HG02938 (cell line): ENCODE measurements at regions not wholly inside any gene's neighbourhood (a gene's known extent, or its start where the extent isn't known, plus 50 kb on each side); places are given as distances from the start of the nearest gene placed in this dataset.
"Not testable (repeated sequence)": the region's sequence is repeated elsewhere in the genome, so short reads cannot be mapped to it uniquely, and the experiment has no call there.

Source experiments
- ATAC-seq: cut with Tn5 transposase; IDR thresholded peaks from one replicate; pipeline ENCODE4 v1.9.1; 2021; ENCODE audit warnings: mild to moderate bottlenecking, moderate library complexity; ENCODE audit not compliant: unreplicated experiment

DNA sequence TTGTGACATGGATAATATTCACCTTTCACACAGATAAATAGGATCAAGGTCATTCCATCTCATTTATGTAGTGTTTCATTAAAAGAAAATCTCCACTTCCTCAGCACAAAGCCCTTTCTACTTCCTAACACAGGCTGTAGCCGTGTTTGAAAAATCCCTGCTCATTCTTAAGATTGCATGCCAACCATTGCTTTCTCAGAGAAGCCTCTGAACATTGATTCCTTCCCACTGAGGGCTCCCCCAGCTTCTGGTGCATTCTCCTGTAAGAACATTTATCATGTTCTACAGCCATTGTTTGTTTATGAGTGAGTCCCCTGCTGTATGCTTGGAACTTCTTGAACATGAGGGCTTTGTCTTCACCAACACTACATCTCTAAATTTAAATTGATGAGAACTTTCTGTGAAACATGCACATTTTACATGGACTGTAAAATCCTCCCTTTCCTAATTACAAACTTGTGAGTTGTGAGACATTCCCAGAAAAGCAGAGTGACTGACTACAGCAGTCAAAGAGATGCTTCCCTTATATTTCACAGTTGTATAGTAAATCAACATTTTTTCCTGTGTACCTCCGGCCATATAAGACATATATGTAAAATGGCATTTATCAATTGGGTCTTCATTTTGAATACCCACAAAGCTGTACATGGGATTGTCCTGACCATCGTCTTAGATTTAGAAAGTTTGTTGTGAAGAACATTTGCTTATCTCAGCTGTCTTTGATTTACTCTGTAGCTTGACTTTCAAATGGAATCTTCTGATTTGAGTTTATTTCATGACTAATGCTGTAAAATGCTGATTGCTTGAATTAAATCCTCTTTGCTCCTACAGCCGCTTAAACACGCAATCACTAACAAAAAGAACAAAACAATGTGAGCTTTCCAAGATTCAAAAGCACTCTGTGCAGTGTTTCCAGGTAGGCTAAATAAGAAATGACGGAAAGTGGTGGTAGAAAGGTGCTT is 600.5 kb upstream of the SLIT2 start:
- no peak for ATAC-seq

DNA sequence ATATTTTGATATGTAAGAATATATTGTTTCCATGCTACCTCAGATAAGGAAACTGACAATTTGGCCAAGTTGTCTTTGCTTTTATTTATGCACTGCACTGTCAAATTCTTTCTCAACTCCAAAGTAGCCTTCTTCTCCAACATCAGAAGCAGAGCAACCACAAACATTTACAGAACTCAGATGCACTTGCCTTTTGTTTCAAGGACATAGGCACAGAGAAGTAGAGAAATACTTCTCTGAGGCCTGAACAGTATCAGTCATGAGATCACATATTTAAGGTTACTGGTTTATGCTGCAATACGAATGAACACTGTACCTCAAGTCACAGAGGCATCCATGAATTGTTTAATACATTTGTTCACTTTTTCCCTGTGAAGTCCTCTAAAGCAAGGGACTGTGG is 606.1 kb upstream of the SLIT2 start:
- ATAC-seq: no peak

DNA sequence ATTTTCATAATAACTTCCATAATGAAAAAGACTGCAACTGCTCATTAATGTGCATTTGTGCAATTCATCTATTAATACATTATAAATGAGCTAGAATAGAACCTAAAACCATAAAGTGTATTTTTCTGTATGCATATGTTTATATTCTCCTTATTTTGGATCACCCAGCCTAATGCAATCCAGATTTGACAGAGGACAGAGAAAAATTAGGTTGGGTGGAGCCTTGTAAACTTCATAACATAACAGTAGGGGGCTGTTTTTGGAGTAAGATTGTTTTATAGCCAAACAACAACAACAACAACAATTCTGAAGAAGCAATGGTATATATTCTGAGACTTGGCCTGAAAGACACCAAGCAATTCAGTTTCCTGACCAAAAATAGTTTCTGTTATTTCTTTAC is 615.3 kb upstream of the SLIT2 start:
- ATAC-seq: no peak

DNA sequence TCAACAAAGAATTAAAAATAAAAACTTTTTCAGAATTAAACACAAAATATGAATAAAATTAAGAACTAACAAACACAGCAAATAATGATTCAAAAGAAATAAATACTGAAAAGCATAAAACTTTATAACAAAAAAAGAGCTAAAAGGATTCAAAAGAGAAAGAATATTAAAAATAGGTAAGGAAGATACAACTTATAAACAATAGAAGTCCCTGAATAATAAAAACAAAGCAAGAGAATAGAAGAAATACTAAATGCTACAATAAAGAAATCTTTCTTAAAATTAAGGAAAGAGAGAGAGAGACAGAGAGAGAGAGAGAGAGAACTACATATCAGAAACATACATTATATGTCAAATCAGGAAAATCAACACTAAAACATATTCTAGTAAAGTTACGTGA is 619.9 kb upstream of the SLIT2 start:
- no peak for ATAC-seq

DNA sequence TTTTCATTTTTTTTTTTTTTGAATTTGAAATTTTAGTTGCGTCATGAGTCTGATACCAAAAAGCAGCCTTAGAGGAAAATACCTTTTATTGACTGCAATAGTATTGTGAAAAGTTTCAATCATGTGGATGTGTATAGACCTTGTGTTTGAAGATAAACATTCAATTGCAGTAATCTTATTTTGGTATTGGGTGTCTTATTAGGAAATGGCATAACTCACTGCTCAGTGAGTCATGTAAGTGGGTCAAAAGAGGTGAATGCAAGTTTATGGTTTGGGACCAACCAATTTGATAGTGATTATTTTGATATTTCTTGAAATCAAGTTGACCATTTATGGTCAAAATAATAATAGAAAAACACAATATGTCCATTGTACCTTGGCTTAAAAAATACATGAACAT is 627.8 kb upstream of the SLIT2 start:
- ATAC-seq: no peak

DNA sequence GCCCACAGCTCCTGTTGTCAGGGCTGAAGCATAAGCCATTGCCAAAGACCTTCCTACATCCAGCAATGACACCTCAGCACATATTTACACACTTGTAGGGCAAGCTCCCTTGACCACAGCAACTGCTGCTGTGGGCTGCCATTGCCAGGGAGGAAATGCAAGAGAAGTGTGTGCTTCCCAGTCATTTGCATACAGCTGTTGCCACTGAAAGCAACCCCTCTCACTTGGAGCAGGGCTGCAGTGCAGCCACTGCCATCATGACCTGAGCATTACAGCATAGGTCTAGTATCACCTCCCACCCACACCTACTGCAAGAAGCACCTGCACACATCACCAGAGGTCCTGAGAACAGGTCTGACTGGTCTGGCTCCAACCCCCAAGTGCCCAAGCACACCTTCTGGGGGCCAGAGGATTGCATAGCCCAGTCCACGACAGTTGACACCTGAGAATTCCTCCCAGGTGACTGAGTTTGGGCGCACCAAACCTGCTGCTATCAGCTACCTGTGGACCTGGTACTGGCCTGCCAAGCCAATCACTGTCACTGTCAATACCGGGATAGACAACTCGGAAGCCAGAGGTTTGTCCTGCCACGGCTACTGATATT is 636.5 kb upstream of the SLIT2 start:
- no peak for ATAC-seq

DNA sequence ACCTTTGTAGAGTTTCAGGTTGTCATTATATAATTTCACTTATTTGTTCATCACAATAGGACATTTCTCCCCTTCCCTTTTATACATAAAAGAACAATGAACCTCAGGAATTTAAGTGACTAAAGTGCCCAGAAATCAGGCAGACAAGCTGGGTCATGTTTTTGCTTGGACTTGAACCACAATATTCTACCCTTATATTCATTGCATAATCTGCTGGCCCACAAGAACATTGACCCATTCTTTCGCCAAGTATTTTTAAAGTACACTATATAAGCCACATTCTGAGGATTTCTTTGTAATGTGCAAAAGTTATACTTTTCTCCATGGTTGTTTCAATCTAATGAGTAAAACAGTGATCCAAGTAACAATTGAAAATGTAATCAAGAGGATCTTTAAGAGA is 637.5 kb upstream of the SLIT2 start:
- no peak for ATAC-seq

DNA sequence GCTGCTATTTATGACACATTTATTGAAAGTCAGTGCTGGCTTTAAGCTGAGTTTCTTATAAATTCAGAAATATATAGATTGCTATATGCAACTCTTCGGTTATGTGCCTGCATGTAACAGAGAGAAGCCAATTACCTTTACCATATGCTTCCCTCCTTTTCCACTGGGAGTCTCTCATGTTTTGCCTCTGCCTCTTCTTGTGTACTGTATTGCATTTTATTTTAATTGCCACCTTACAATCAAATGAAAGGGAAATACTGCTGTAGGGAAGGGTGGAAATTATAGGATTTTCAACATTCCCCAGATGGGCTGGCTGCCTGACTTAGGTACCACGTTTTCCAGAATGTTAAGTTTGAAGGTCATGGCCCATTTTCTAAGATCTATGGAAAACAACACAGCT is 655.4 kb upstream of the SLIT2 start:
- ATAC-seq: no peak

DNA sequence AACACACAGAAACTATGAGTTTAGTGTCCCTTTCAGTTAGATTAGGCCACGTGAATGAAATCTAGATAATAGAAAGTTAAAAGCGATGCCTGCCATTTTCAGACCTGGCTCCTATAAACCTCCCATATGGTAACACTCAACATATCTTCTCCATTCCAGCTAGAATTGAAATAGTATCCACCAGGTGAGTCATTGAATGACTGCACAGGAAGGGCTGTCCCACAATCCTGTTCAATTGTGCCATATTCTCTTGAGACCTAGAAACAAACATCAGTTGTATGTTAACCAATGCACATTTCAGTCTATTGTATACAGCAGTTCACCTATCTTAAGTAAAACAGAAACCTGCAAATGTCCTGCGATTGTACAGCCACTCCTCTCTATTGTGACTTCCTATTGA is 659.3 kb upstream of the SLIT2 start:
- no peak for ATAC-seq

DNA sequence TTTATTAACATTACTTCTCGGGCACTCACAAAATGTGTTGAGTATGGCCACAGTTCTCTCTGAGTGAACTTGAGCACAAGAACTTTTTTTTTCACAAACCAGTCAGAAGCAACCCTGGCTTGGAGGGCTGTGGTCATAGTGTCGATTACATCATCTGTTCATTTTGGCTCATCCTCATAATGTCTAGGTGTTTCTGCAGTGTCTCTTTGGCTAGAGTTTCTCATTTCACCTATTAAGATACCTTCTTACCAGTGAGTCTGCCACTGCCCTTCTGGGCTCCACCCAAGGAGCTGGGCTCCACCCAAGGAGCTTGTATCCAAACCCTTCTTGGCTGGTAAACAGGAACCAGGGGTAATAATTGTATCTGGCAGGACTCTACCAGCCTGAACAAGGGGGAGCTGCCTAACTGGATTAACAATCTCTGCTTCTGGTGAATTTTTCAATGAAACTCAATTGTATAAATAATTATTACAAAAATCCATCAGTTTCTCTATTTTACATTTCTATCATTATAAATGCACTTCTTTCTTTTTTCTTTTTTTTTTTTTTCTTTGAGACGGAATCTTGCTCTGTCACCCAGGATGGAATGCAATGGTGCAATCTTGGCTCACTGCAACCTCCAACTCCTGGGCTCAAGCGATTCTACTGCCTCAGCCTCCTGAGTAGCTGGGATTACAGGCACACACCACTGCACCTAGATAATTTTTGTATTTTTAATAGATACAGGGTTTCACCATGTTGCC is 667.7 kb upstream of the SLIT2 start:
- ATAC-seq: no peak

DNA sequence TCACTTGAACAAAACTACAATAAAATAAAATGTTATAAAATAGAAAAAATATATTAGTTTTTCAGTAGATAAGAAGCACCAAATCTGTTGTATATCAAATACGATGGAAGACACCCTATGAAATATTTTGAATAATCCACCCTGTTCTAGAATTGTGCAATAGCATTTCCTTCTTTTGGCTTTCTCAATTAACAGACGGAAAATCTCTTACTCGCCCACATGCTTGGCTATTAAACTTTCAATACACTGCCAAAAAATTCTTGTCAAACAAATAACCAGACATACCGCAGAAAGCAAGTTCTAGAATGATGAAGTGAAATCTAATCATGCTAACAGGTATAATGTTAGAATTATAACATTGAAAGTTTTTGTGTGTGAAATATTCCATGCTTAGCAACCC is 671.6 kb upstream of the SLIT2 start:
- no peak for ATAC-seq

DNA sequence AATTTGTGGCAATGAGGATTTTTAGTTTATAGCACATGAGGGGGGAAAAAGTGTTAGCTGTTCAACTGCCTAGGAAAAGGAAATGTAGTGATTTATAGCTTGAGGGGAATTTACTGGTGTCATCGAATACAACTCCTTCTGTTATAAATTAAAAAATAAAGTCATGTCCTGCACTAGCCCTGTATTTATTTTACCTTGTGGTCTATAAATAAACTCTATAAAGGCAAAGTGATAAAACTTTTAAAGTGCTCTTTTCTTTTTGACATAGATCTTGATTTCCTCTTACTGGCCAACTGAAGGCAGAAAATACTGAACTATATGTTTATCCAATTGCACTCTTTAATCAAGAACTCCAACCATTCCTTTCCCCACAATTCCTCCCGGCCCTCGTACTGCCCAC is 672.1 kb upstream of the SLIT2 start:
- no peak for ATAC-seq

DNA sequence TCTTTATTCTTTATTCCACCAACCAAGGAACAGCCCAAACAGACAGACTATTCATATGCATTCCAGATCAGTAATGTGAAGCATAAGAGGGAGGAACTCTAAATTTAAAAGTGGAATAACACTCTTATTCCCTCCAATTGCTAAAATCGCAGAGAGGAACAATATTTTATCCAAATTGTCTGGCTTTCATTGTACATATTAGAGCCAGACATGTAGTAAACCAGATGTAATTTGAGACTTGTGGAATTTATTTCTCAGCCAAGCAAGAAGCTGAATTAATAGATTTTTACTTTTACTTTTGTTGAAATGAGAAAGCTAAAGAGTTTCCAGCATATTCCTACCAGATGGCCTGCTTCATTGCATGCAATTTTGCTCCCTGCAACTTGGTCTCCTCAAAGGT is 674.6 kb upstream of the SLIT2 start:
- ATAC-seq: no peak

DNA sequence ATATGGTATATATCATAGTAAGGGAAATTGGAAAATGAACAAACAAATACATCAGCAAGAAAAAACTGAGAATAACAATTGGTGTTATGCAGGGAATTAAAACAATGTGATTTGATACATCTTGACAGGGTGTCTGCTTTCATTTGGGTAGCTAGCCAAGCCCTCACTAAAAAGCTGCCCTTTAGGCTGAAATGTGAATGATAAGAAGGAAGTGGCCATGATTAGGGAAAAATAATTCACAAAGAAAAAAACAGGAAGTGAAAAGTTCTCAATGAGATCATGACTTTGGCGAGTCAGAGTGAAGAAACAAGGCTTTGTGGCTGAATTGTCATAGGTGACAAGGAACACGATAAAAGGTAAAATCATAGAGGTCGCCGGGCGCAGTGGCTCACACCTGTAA is 675.8 kb upstream of the SLIT2 start:
- no peak for ATAC-seq

DNA sequence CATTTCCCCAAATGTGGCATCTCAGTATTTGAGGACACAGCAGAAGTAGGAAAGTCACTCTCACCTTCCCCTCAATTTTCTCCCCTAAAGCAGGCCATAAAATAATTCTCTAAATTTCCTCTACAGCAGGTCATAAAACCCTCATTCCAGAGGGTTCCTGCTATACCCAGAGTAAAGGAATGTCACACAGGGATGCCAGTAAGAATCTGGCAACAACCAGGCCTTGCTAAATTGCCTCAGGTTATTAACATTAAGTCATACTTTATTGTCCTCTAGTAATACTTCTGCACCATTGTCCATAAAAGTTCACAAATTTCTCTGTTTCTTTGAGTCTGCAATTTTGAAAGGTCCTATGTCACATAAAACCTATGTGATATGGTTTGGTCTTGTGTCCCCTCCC is 685.7 kb upstream of the SLIT2 start:
- ATAC-seq: no peak

DNA sequence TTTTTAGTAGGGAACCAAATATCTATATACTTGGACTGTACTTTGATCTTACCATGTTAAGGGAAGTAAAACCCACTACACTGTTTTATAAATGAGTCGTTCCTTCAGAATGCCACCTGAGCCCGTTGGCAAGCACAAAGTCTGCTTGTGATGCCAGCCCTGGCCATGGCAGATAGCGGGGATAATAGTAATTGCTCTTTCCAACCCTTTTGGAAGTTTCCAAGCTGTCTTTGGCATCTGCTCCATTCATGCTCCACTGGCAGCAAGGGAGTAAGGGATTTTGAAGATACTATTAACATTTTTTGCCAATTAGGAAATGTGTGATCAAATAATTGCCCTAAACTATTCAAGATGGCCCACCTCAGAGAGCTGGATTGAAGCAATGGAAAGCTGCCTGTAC is 689.2 kb upstream of the SLIT2 start:
- no peak for ATAC-seq

DNA sequence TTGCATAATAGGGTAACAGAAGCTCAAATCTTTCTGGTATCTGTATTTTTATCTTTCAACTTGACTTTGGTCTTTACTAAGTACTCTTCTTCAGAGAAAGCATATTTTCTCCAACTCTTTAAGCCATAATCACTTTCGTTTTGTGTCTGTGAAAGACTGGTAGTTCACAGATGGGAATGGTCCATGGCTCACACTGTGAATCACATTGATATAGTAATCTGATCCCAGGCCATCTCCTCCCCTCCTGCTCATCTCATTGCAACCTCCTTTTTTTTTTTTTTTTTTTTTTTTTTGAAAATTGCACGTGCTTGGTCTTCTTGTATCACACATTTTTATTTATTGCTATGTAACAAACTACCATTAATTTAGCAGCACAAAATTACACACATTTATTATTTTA is 694.5 kb upstream of the SLIT2 start:
- no peak for ATAC-seq

DNA sequence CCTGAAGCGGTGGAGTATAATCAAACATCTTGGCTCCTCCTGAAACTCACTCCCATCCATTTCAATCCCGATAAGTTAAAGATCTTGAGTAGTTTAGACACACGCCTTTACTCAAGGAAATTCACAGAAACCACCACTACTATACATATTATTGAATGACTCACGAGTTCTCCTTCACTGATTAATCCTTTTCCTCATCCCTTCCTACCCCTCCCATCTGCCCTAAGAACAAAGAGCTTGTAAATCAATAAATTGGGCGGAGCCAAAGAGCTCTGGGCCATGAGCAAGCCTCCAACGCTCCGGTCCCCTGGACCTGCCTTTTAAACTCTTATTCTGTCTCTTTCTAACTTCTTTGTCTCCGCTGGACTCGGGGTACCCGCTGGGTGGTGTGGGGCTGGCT is 695.4 kb upstream of the SLIT2 start:
- ATAC-seq: not testable (repeated sequence)

DNA sequence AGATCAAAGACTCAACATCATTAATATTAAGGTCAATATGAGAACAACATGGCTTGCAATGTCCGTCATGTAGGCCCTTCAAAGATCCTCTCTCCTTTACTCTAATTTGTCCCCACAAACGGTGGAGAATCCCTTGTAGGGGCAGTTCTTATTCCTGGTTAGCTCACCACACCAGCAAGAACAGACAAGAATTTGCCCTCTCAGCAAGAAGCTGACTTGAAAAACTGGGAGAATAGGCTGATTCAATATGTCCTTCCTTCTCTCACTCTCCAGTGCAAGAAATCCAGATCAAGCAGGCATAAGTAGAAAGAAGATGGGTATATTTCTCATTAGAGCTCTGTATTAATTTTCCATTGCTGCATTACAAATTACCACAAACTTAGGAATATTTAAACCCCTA is 704.2 kb upstream of the SLIT2 start:
- ATAC-seq: no peak

DNA sequence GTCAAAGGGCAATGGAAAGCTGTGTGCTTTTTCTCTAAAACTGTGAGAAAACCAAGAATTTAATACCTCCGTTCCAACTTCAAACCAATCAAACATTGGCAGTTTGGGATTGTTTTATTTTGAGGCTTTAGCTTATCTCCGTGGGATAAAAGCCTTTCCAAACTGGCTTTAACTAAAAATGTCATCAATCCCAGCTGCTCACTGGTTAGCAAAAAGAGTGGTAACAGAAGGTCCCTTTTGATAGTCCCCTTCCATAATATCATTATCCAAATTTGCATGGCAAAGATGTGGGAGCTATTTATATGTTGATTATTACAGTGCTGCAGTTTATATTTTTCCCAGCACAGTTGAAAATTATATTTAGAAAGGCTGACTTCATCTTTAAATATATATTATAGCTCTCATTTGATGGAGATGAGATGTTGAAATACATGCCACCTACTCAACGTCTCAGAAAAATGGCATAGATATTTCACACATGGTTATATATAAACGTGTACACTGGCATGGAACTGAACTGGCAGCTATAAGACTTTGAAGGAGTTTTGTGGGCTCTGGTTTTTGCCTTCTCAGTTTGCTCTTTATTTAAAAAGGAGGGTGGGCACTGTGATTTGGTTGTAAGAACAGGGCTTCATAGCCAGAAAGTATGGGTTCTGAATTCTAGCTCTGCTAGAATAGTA is 707.1 kb upstream of the SLIT2 start:
- no peak for ATAC-seq

DNA sequence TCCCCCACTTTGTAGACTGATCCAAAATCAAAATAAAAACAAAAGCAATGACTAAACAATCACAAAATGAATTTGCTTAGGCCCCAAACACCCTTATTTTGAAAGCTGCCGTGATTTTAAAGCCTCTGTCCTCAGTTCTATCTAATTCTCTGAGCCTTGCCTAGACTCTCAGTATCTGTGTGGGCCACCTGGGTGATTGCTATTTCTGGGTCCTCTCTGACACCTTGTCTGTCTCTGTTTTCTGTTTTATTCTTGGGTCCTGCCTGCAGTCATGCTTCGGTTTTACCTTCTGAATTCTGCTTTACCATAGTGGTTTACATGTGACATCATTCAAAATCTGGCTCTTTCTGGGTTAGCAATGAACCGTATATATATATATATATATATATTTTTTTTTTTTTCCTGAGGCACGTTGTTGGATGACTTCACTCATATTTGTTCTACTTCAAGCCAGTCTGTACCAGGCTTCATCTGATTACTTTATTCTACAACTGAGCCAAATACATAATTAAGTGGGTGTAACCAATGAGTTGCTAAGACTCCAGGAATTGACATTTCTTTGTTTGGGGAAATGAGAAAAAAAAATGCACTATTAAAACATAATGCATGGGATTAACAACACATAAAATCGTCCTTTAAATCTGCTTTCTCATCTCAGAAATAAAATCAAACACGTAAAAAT is 710.7 kb upstream of the SLIT2 start:
- no peak for ATAC-seq
